ENCODE measurements at regions not wholly inside any gene's neighbourhood (a gene's known extent, or its start where the extent isn't known, plus 50 kb on each side); places are given as distances from the start of the nearest gene placed in this dataset.

- TF ChIP-seq EP300 (IDR thresholded peaks at IDR 0.05; ENCODE audit: borderline replicate concordance in 1 of 2, low read depth in 1 of 2, low read length in 1 of 2) (no peak), RFX5 (IDR thresholded peaks at IDR 0.05; ENCODE audit: low read length) (no peak), USF2 (IDR thresholded peaks at IDR 0.05; ENCODE audit: borderline replicate concordance, low read depth, low read length) (no peak), CTCF (IDR thresholded peaks at IDR 0.05) (no peak), PBX3 (IDR thresholded peaks at IDR 0.05) (no peak), MXI1 (IDR thresholded peaks at IDR 0.05; ENCODE audit: low read depth, low read length) (no peak), FOXJ3 (CRISPR knock-in tag; IDR thresholded peaks at IDR 0.05) (0 out of 2 replicates have a peak, but pooled peaks have one; percentile 19), TAF1 (IDR thresholded peaks at IDR 0.05; ENCODE audit: borderline replicate concordance, low read depth, low read length) (no peak), EZH2phosphoT487 (IDR thresholded peaks at IDR 0.05; ENCODE audit: borderline replicate concordance, low read depth) (no peak), NRF1 (IDR thresholded peaks at IDR 0.05; ENCODE audit: low read depth, low read length) (no peak), POLR2AphosphoS5 (IDR thresholded peaks at IDR 0.05; ENCODE audit: low read depth, low read length) (no peak)
Observed at GRCh38 chr20:63118303-63119120, 97.4 kb downstream of the YTHDF1 start.

All from SK-N-SH (cell line).